ENCODE measurements at regions not wholly inside any gene's neighbourhood (a gene's known extent, or its start where the extent isn't known, plus 50 kb on each side); places are given as distances from the start of the nearest gene placed in this dataset.

DNA sequence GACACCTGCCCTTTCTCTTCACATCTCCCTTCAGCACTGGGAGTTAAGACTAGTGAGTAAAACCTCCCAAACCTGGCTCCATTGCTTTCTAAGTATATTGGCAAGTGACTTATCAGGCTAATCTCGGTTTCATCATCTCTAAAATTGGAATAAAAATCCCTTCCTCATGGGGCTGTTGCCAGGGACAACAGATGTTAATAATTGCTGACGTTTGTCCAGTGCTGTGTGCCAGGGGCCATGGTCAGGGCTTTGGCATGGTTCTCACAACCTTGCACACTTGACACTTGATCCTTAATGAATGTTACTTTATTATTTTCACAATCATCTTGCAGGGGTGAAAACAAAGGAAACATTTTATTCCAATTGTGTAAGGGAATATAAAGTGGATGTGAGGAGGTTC lies 1262.0 kb upstream of the WWC1 start:
- no peaks in the 10 kb centered on the region for H3K9me1 ChIP-seq (replicated peaks; ENCODE audit: control insufficient read depth, extremely low read depth, insufficient read depth, low read length)
- CTCF ChIA-PET = no interaction called here
- no peaks in the 10 kb centered on the region for H3K79me2 ChIP-seq (ENCODE audit: control insufficient read depth, insufficient read depth, low read length)
- POLR2A ChIA-PET = no interaction called here
- no peak for DNase-seq (ENCODE audit: low read depth, low spot score)
- H3K27ac ChIP-seq (ENCODE audit: insufficient read depth, low read depth, low read length) = no peak overlapping the region
- no peak overlapping the region for H3K4me3 ChIP-seq (replicated peaks in 1 of 3; ENCODE audit: insufficient read depth in 1 of 3, low read depth in 1 of 3, low read length in 3 of 3)
- no peaks in the 10 kb centered on the region for H3K4me1 ChIP-seq (ENCODE audit: control insufficient read depth, extremely low read depth, insufficient read depth, low read length)
- peaks cover 2% of the 10 kb centered on the region for H3K9me3 ChIP-seq (replicated peaks; ENCODE audit: control insufficient read depth, insufficient read depth, low read length)
- no peak overlapping the region for H3K9ac ChIP-seq (replicated peaks; ENCODE audit: extremely low read depth, insufficient read depth, low read length)
- intact Hi-C loops (cut with micrococcal nuclease) = no loop called here
- H2AFZ ChIP-seq (ENCODE audit: low read depth, low read length) = no peak overlapping the region
- no TSS peak for BruUV-seq (replicated peaks)
- no peaks in the 10 kb centered on the region for H3K27me3 ChIP-seq (ENCODE audit: control insufficient read depth in 2 of 2, insufficient read depth in 2 of 2, low read length in 2 of 2)
- H3K36me3 ChIP-seq (ENCODE audit: control insufficient read depth in 2 of 2, extremely low read depth in 1 of 2, insufficient read depth in 2 of 2, low read length in 2 of 2) = no peaks in the 10 kb centered on the region
- no peaks in the 10 kb centered on the region for H4K20me1 ChIP-seq (replicated peaks; ENCODE audit: control insufficient read depth, extremely low read depth, insufficient read depth, low read length)
- dilution Hi-C loops (cut with MboI; ENCODE audit: extremely low pct_ligation_motif_present, low sequenced_read_pairs) = no loop called here
- TF ChIP-seq EZH2 (IDR thresholded peaks at IDR 0.05; ENCODE audit: borderline replicate concordance, low read depth, low read length, severe bottlenecking) = no peak
- no peak for TF ChIP-seq MYC (IDR thresholded peaks at IDR 0.05; ENCODE audit: low read depth, low read length)
- no peak for TF ChIP-seq GATA2 (IDR thresholded peaks at IDR 0.05; ENCODE audit: insufficient read depth, insufficient read length, low read depth, low read length)
- no peak for TF ChIP-seq POLR2A (IDR thresholded peaks at IDR 0.05; ENCODE audit: low read depth, low read length)
- TF ChIP-seq JUN (IDR thresholded peaks at IDR 0.05; ENCODE audit: borderline replicate concordance, insufficient read depth, insufficient read length, low read depth) = no peak
- TF ChIP-seq, protein P1, sequence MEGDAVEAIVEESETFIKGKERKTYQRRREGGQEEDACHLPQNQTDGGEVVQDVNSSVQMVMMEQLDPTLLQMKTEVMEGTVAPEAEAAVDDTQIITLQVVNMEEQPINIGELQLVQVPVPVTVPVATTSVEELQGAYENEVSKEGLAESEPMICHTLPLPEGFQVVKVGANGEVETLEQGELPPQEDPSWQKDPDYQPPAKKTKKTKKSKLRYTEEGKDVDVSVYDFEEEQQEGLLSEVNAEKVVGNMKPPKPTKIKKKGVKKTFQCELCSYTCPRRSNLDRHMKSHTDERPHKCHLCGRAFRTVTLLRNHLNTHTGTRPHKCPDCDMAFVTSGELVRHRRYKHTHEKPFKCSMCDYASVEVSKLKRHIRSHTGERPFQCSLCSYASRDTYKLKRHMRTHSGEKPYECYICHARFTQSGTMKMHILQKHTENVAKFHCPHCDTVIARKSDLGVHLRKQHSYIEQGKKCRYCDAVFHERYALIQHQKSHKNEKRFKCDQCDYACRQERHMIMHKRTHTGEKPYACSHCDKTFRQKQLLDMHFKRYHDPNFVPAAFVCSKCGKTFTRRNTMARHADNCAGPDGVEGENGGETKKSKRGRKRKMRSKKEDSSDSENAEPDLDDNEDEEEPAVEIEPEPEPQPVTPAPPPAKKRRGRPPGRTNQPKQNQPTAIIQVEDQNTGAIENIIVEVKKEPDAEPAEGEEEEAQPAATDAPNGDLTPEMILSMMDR (IDR thresholded peaks at IDR 0.05; ENCODE audit: extremely low read depth in 1 of 2, insufficient read depth in 1 of 2, low read depth in 1 of 2, low read length in 2 of 2) = no peak
- no peak for TF ChIP-seq POLR2AphosphoS5 (IDR thresholded peaks at IDR 0.05; ENCODE audit: insufficient read depth, low read depth, low read length)
- TF ChIP-seq, protein P2, sequence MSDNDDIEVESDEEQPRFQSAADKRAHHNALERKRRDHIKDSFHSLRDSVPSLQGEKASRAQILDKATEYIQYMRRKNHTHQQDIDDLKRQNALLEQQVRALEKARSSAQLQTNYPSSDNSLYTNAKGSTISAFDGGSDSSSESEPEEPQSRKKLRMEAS (IDR thresholded peaks at IDR 0.05; ENCODE audit: insufficient read depth, insufficient read length) = no peak
- no peak for TF ChIP-seq FOS (IDR thresholded peaks at IDR 0.05; ENCODE audit: borderline replicate concordance, insufficient read depth, low read length)
- no peak overlapping the region for H3K4me2 ChIP-seq (ENCODE audit: insufficient read depth, low read length)
- FAIRE-seq = no peak

Data from endothelial cell of umbilical vein (primary cell).